OCI-LY3 (cell line): ENCODE measurements at regions not wholly inside any gene's neighbourhood (a gene's known extent, or its start where the extent isn't known, plus 50 kb on each side); places are given as distances from the start of the nearest gene placed in this dataset.

Source experiments
- CTCF ChIP-seq: fragments of 200-600, 300-600 bp; sonication (generic); IDR thresholded peaks from 2 replicates; pipeline ENCODE4 v1.5.1; 2014; ENCODE audit warnings: antibody characterized with exemption, low read length, low read depth
- EZH2phosphoT487 ChIP-seq: fragments of 200-600 bp; shearing (Covaris generic); IDR thresholded peaks from 2 replicates; pipeline ENCODE4 v1.6.1; 2018; ENCODE audit warnings: antibody characterized with exemption, mixed run types, low read depth

- TF ChIP-seq CTCF (no peak), EZH2phosphoT487 (no peak)
These were observed 108.5 kb upstream of the USP47 start for GRCh38 chr11:11733246-11733747.
